Smooth muscle cell (in vitro differentiated cells): ENCODE measurements at regions not wholly inside any gene's neighbourhood (a gene's known extent, or its start where the extent isn't known, plus 50 kb on each side); places are given as distances from the start of the nearest gene placed in this dataset.

Experiments
- DNase-seq: peaks from one replicate; lab custom pipeline; 2025; ENCODE audit not compliant: unreplicated experiment; lab: John Stamatoyannopoulos, UW
- H2AFZ ChIP-seq: fragments of 200-600 bp; sonication (generic); 2 replicates; pipeline ENCODE4 v1.6.0; 2016; ENCODE audit warnings: antibody characterized with exemption, low read depth, mild to moderate bottlenecking
- H3F3A ChIP-seq: fragments of 200-600 bp; sonication (generic); 2 replicates; pipeline ENCODE4 v1.6.0; 2017; ENCODE audit warnings: antibody characterized with exemption, low read depth
- H3K27ac ChIP-seq: fragments of 200-600 bp; sonication (generic); 2 replicates; pipeline ENCODE4 v1.5.1; 2016; ENCODE audit warnings: low read depth, mild to moderate bottlenecking
- H3K27me3 ChIP-seq: fragments of 200-600 bp; sonication (generic); 2 replicates; pipeline ENCODE4 v1.6.1; 2016; ENCODE audit warnings: low read depth, mild to moderate bottlenecking
- H3K36me3 ChIP-seq: fragments of 200-600 bp; sonication (generic); 2 replicates; pipeline ENCODE4 v1.5.1; 2016; ENCODE audit warnings: low read depth
- H3K4me1 ChIP-seq: fragments of 200-600 bp; sonication (generic); 2 replicates; pipeline ENCODE4 v1.5.1; 2016; ENCODE audit warnings: low read depth
- H3K4me2 ChIP-seq: fragments of 200-600 bp; sonication (generic); 2 replicates; pipeline ENCODE4 v1.6.0; 2016; ENCODE audit warnings: mild to moderate bottlenecking
- H3K4me3 ChIP-seq: fragments of 200-600 bp; sonication (generic); 2 replicates; pipeline ENCODE4 v1.5.1; 2016; ENCODE audit warnings: mild to moderate bottlenecking
- H3K79me2 ChIP-seq: fragments of 200-600 bp; sonication (generic); 2 replicates; pipeline ENCODE4 v1.6.0; 2016; ENCODE audit warnings: low read depth, mild to moderate bottlenecking
- H3K9ac ChIP-seq: fragments of 200-600 bp; sonication (generic); 2 replicates; pipeline ENCODE4 v1.6.0; 2016; ENCODE audit warnings: low read depth
- H3K9me3 ChIP-seq: fragments of 200-600 bp; sonication (generic); replicated peaks from 2 replicates; pipeline ENCODE4 v1.5.1; 2016; ENCODE audit warnings: low read depth
- H4K20me1 ChIP-seq: fragments of 200-600 bp; sonication (generic); 2 replicates; pipeline ENCODE4 v1.6.0; 2016; ENCODE audit warnings: low read depth
- WGBS: methylation state at CpG from one replicate; pipeline ENCODE4 v1.1.7; 2016; ENCODE audit warnings: low lambda C conversion rate; 5-methylcytosine and 5-hydroxymethylcytosine counted together
- TF ChIP-seq, protein P1 (sequence below): fragments of 200-600 bp; sonication (generic); IDR thresholded peaks from 2 replicates; pipeline ENCODE4 v1.5.1; 2017; ENCODE audit warnings: borderline replicate concordance, mild to moderate bottlenecking, antibody characterized with exemption; ENCODE audit not compliant: insufficient read depth, poor library complexity, severe bottlenecking

DNA sequence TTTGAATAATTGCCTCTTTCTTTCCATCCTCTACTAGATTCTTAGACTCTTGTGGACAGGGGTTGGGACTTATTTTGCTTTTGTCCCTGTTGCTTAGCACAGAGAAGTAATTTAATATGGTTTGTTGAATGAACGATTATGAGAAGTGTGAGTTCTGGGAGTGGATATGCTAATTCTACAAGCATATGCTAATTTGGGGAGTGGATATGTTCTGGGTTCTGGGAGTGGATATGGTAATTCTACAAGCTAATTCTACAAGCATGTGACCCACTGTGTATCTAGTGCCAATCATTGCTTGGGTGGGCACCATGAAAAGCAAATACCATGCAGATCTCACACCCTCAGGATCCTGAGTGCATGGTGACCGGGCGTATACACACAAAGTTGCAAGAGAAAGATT, 181.8 kb upstream of the IL12B start:
- Histone ChIP-seq H3K9me3 (no peaks in the 10 kb centered on the region), H3K27ac (no peak overlapping the region), H3K4me1 (peaks cover 7% of the 10 kb centered on the region), H3K79me2 (no peaks in the 10 kb centered on the region), H3K4me2 (no peak overlapping the region), H2AFZ (no peak overlapping the region), H3K36me3 (no peaks in the 10 kb centered on the region), H4K20me1 (no peaks in the 10 kb centered on the region), H3K27me3 (no peaks in the 10 kb centered on the region), H3K4me3 (no peak overlapping the region), H3K9ac (no peak overlapping the region), H3F3A (peaks cover 4% of the 10 kb centered on the region)
- TF ChIP-seq, protein P1, sequence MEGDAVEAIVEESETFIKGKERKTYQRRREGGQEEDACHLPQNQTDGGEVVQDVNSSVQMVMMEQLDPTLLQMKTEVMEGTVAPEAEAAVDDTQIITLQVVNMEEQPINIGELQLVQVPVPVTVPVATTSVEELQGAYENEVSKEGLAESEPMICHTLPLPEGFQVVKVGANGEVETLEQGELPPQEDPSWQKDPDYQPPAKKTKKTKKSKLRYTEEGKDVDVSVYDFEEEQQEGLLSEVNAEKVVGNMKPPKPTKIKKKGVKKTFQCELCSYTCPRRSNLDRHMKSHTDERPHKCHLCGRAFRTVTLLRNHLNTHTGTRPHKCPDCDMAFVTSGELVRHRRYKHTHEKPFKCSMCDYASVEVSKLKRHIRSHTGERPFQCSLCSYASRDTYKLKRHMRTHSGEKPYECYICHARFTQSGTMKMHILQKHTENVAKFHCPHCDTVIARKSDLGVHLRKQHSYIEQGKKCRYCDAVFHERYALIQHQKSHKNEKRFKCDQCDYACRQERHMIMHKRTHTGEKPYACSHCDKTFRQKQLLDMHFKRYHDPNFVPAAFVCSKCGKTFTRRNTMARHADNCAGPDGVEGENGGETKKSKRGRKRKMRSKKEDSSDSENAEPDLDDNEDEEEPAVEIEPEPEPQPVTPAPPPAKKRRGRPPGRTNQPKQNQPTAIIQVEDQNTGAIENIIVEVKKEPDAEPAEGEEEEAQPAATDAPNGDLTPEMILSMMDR, result no peak
- DNase-seq, result no peak
- WGBS, result 93% methylated on average over 3 of the region's 3 CpGs

DNA sequence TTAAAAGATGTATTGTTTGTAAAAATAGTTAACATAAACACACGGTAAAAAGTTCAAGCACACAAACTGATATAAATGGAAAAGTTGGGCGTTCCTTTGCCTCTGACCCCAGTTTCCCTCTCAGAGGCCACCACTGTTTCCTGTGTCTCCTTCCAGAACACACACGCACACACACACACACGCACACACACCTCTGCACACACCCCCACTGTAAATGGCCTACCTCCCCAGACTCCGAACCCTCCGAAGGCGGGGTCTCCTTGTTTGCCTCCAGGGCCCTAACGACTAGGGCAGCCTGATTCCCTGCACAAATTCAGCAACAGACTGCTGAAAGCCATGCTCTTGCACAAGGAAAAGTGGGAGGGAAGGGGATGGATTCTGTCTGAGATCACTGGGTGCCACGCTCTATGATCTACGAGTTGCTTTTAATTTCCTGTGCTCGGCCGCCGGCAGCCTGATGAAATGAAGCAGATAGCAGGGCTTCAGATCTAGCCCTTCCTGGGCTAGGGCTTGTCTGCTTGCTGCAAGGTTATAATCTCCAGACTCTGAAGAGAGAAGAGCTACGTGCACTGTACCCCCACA, 184.0 kb upstream of the IL12B start:
- H2AFZ ChIP-seq, result peak overlapping the region; percentile 38
- WGBS, result 47% methylated on average over 14 of the region's 14 CpGs
- no peaks in the 10 kb centered on the region for H3K36me3 ChIP-seq
- H3K27ac ChIP-seq, result no peak overlapping the region
- no peaks in the 10 kb centered on the region for H3K79me2 ChIP-seq
- H3K9me3 ChIP-seq, result no peaks in the 10 kb centered on the region
- H3K4me3 ChIP-seq, result no peak overlapping the region
- TF ChIP-seq, protein P1, result no peak
- no peaks in the 10 kb centered on the region for H4K20me1 ChIP-seq
- no peak for DNase-seq
- H3F3A ChIP-seq, result peaks cover 4% of the 10 kb centered on the region
- H3K4me2 ChIP-seq, result peak overlapping the region; percentile 43
- peaks cover 7% of the 10 kb centered on the region for H3K4me1 ChIP-seq
- no peaks in the 10 kb centered on the region for H3K27me3 ChIP-seq
- H3K9ac ChIP-seq, result no peak overlapping the region

DNA sequence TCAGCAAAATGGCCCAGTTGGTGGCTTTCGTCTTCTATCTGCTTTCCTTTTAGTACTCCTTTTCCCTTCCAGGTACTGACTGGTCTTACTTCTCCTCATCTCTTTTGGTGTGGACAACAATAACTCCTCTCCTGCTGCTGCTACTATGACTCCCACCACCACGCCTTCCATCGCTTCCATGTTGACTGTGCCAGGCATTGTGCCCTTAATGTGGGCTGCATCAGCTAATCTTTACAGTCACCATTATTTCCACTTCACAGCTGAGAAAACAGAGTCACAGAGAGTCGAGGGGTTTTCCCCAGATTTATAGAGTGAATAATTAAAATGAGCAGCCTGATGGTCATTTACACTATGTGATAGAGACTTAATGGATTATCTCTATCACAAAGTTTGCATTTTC, 184.9 kb upstream of the IL12B start:
- DNase-seq, result no peak
- H3K9ac ChIP-seq, result no peak overlapping the region
- no peak overlapping the region for H3K4me2 ChIP-seq
- no peak overlapping the region for H3K4me3 ChIP-seq
- H3K27me3 ChIP-seq, result no peaks in the 10 kb centered on the region
- no peaks in the 10 kb centered on the region for H3K79me2 ChIP-seq
- H3K9me3 ChIP-seq, result no peaks in the 10 kb centered on the region
- H3K4me1 ChIP-seq, result peaks cover 5% of the 10 kb centered on the region
- TF ChIP-seq, protein P1, result no peak
- peaks cover 4% of the 10 kb centered on the region for H3F3A ChIP-seq
- H4K20me1 ChIP-seq, result no peaks in the 10 kb centered on the region
- WGBS, result 80% methylated on average over 4 of the region's 4 CpGs
- H3K36me3 ChIP-seq, result no peaks in the 10 kb centered on the region
- H3K27ac ChIP-seq, result no peak overlapping the region
- no peak overlapping the region for H2AFZ ChIP-seq

DNA sequence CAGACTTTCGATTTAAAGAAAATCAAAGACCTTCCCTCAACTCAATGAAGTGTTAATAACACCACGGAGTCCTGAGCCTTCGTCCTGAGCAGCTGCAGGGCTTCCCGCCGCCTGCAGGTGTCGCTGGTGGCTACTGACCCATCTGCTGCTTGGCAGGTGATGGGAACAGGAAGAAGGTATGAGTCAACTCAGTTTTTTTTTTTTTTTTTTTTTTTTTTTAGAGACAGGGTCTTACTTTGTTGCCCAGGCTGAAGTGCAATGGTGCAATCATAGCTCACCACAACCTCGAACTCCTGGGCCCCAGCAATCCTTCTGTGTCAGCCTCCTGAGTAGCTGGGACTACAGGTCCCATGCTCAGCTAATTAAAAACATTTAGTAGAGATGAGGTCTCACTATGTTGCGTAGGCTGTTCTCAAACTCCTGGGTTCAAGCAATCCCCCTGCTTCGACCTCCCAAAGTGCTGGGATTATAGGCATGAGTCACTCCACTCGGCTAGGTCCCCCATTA, 185.7 kb upstream of the IL12B start:
- WGBS, result 18% methylated on average over 10 of the region's 10 CpGs
- DNase-seq, result peak; percentile 1
- TF ChIP-seq, protein P1, result peak; percentile 84

More for the DNA sequence above, 185.7 kb upstream of the IL12B start:
- peaks cover 4% of the 10 kb centered on the region for H3F3A ChIP-seq
- no peaks in the 10 kb centered on the region for H3K27me3 ChIP-seq
- H3K4me1 ChIP-seq, result no peaks in the 10 kb centered on the region
- H3K4me3 ChIP-seq, result no peak overlapping the region
- H3K36me3 ChIP-seq, result no peaks in the 10 kb centered on the region
- no peaks in the 10 kb centered on the region for H3K79me2 ChIP-seq
- H3K4me2 ChIP-seq, result peak overlapping the region; percentile 39
- H2AFZ ChIP-seq, result no peak overlapping the region
- H3K27ac ChIP-seq, result no peak overlapping the region
- no peaks in the 10 kb centered on the region for H4K20me1 ChIP-seq
- H3K9me3 ChIP-seq, result no peaks in the 10 kb centered on the region
- H3K9ac ChIP-seq, result no peak overlapping the region
